ENCODE measurements at regions not wholly inside any gene's neighbourhood (a gene's known extent, or its start where the extent isn't known, plus 50 kb on each side); places are given as distances from the start of the nearest gene placed in this dataset.
A peak's percentile ranks its signal among the peaks of the same experiment; 100 is the strongest.

DNA sequence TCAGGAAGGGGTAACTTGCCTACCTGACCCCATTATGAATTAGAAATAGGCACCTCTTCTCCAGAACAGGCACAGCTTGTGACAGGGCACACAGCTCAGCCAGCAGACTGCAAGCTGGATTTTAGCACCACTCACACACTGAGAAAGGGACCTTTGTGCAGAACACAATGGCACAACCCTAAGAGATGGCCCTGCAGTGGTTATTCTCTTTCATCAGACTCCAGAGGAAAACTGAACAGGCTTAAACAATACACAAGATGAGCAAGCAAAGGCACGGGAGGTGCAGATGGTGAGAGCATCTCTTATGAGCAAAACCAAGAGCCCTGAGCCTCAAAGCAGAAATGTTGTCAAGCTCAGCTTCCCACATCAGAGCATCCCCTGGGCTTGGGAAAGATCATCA lies 93.8 kb upstream of the LRRC55 start:
- no peaks in the 10 kb centered on the region; the same call in 1 of the 2 replicates for H3K27me3 ChIP-seq (replicated peaks)
- H3K36me3 ChIP-seq: no peaks in the 10 kb centered on the region
- H3K9me3 ChIP-seq (replicated peaks): no peaks in the 10 kb centered on the region
- H3K27ac ChIP-seq: no peak overlapping the region
- no peaks in the 10 kb centered on the region for H3K4me1 ChIP-seq (replicated peaks)
- no peak for DNase-seq (ENCODE audit: low read depth in 1 of 2, low spot score in 2 of 2)
- H3K4me3 ChIP-seq: no peak overlapping the region

- H3K4me3 ChIP-seq: no peak overlapping the region
- 0 out of 2 replicates have a peak, but pooled peaks cover 6% of the 10 kb centered on the region for H3K4me1 ChIP-seq (replicated peaks)
- H3K36me3 ChIP-seq: no peaks in the 10 kb centered on the region
- H3K27me3 ChIP-seq (replicated peaks): no peaks in the 10 kb centered on the region; the same call in 1 of the 2 replicates
- DNase-seq (ENCODE audit: low read depth in 1 of 2, low spot score in 2 of 2): no peak
- H3K9me3 ChIP-seq (replicated peaks): no peaks in the 10 kb centered on the region
- no peak overlapping the region for H3K27ac ChIP-seq
These were observed 89.6 kb upstream of the LRRC55 start for GRCh38 chr11:57092028-57092698.

- H3K9me3 ChIP-seq (replicated peaks): no peaks in the 10 kb centered on the region
- 0 out of 2 replicates have a peak, but pooled peaks cover 6% of the 10 kb centered on the region for H3K4me1 ChIP-seq (replicated peaks)
- peak in 1 of 2 experiments; percentile 5 for DNase-seq (ENCODE audit: low read depth in 1 of 2, low spot score in 2 of 2)
- H3K27ac ChIP-seq: no peak overlapping the region
- no peak overlapping the region for H3K4me3 ChIP-seq
- H3K27me3 ChIP-seq (replicated peaks): no peaks in the 10 kb centered on the region; the same call in 1 of the 2 replicates
- no peaks in the 10 kb centered on the region for H3K36me3 ChIP-seq
These were observed 87.4 kb upstream of the LRRC55 start for GRCh38 chr11:57094181-57094935.

DNA sequence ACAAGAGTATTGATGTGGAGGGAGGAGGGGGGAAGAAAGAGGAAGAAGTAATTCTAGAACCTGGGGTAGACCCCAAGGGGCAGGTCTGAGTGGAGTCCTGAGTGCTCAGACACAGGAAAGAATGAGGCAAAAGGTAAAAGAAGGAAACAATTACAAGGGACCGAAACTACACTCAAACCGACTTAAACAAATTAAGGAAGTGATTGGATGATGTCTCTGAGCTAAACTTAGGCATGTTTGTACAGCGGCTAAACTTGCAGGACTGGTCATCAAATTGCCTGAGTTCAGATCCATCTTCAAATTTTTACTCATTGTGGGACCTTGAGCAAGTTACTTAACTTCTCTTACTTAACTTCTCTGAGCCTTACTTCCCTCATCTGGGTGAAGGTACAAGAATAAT lies 86.3 kb upstream of the LRRC55 start:
- no peak for DNase-seq (ENCODE audit: low read depth in 1 of 2, low spot score in 2 of 2)
- H3K4me1 ChIP-seq (replicated peaks): 0 out of 2 replicates have a peak, but pooled peaks cover 6% of the 10 kb centered on the region
- no peak overlapping the region for H3K4me3 ChIP-seq
- no peaks in the 10 kb centered on the region; the same call in 1 of the 2 replicates for H3K27me3 ChIP-seq (replicated peaks)
- no peak overlapping the region for H3K27ac ChIP-seq
- no peaks in the 10 kb centered on the region for H3K36me3 ChIP-seq
- H3K9me3 ChIP-seq (replicated peaks): no peaks in the 10 kb centered on the region

- H3K4me1 ChIP-seq (replicated peaks): 0 out of 2 replicates have a peak, but pooled peaks cover 6% of the 10 kb centered on the region
- DNase-seq (ENCODE audit: low read depth in 1 of 2, low spot score in 2 of 2): no peak
- H3K9me3 ChIP-seq (replicated peaks): no peaks in the 10 kb centered on the region
- no peaks in the 10 kb centered on the region; the same call in 1 of the 2 replicates for H3K27me3 ChIP-seq (replicated peaks)
- no peak overlapping the region for H3K27ac ChIP-seq
- no peaks in the 10 kb centered on the region for H3K36me3 ChIP-seq
- no peak overlapping the region for H3K4me3 ChIP-seq
These were observed 85.9 kb upstream of the LRRC55 start for GRCh38 chr11:57095896-57096295.

GRCh38 chr11:57097149-57097548 lies 84.6 kb upstream of the LRRC55 start:
- no peak overlapping the region for H3K4me3 ChIP-seq
- H3K4me1 ChIP-seq (replicated peaks): 0 out of 2 replicates have a peak, but pooled peaks cover 6% of the 10 kb centered on the region
- no peak overlapping the region for H3K27ac ChIP-seq
- H3K9me3 ChIP-seq (replicated peaks): no peaks in the 10 kb centered on the region
- DNase-seq (ENCODE audit: low read depth in 1 of 2, low spot score in 2 of 2): no peak
- no peaks in the 10 kb centered on the region; the same call in 1 of the 2 replicates for H3K27me3 ChIP-seq (replicated peaks)
- no peaks in the 10 kb centered on the region for H3K36me3 ChIP-seq

- Histone ChIP-seq H3K27me3 (replicated peaks) (no peaks in the 10 kb centered on the region; the same call in 1 of the 2 replicates), H3K36me3 (no peaks in the 10 kb centered on the region), H3K27ac (no peak overlapping the region), H3K9me3 (replicated peaks) (no peaks in the 10 kb centered on the region), H3K4me1 (replicated peaks) (0 out of 2 replicates have a peak, but pooled peaks cover 6% of the 10 kb centered on the region), H3K4me3 (no peak overlapping the region)
- DNase-seq (ENCODE audit: low read depth in 1 of 2, low spot score in 2 of 2): no peak
These were observed 83.6 kb upstream of the LRRC55 start for GRCh38 chr11:57098191-57098590.

- H3K4me3 ChIP-seq: no peak overlapping the region
- H3K36me3 ChIP-seq: no peaks in the 10 kb centered on the region
- H3K4me1 ChIP-seq (replicated peaks): no peaks in the 10 kb centered on the region
- no peak for DNase-seq (ENCODE audit: low read depth in 1 of 2, low spot score in 2 of 2)
- H3K9me3 ChIP-seq (replicated peaks): no peaks in the 10 kb centered on the region
- H3K27me3 ChIP-seq (replicated peaks): no peaks in the 10 kb centered on the region; the same call in 1 of the 2 replicates
- no peak overlapping the region for H3K27ac ChIP-seq
These were observed 81.0 kb upstream of the LRRC55 start for GRCh38 chr11:57100638-57101331.

DNA sequence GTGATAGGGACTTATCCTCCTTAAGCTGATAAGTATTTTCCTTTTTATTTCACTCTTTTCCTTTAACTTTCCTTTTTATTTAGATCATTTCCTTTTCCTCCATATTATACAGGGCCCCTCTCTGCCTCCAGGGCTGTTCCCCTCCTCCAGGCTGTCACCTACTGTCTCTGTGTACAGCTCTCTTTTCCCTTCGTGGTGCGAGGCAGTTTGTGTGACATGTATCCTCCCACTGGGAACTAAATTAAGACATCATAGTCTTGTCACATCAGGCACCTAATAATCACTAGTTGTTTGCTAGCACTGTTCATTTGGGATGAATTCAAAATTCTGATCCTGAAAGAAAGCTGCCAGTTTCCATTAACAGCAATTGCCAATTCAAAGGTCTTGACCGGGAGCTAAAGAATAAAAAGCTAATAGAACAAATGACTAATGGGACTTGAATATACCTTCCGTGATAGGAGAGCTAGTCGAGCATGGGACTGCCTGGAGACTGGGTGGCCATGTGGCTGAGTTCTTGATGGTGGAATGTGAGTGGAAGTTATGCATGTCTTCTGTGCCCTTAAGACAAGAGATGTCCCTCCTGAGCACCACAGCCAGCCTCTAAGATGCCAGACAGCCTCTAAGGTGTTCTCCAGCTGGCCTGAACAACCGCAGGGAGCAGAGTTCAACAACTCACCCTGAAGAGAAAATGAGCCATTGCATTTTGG lies 77.7 kb upstream of the LRRC55 start:
- H3K4me1 ChIP-seq (replicated peaks): no peaks in the 10 kb centered on the region
- H3K27me3 ChIP-seq (replicated peaks): no peaks in the 10 kb centered on the region
- H3K4me3 ChIP-seq: no peak overlapping the region
- DNase-seq (ENCODE audit: low read depth in 1 of 2, low spot score in 2 of 2): no peak
- no peaks in the 10 kb centered on the region for H3K36me3 ChIP-seq
- no peak overlapping the region for H3K27ac ChIP-seq
- no peaks in the 10 kb centered on the region for H3K9me3 ChIP-seq (replicated peaks)

DNA sequence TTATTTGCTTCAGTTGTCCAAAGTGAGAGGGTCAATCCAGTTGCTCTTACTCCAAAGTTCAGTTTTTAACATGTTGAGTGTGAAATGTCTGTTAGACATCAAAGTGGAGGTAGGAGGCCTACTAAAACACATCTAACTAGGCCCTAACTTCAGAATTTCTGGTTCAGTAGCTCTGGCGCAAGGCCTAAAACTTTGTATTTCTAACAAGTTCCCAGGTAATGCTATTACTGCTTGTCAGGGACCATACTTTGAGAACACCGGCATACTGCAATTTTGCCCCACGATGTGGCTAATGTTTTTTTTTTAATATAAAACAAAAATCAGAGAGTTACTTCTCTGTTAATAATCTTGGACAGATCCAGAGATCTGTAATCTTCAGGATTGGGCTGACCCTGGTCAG lies 72.4 kb upstream of the LRRC55 start:
- H3K4me3 ChIP-seq: no peak overlapping the region
- no peaks in the 10 kb centered on the region for H3K36me3 ChIP-seq
- H3K27ac ChIP-seq: no peak overlapping the region
- DNase-seq (ENCODE audit: low read depth in 1 of 2, low spot score in 2 of 2): no peak
- no peaks in the 10 kb centered on the region for H3K4me1 ChIP-seq (replicated peaks)
- no peaks in the 10 kb centered on the region for H3K9me3 ChIP-seq (replicated peaks)
- no peaks in the 10 kb centered on the region for H3K27me3 ChIP-seq (replicated peaks)

GRCh38 chr11:57111619-57112018 lies 70.1 kb upstream of the LRRC55 start:
- H3K4me3 ChIP-seq: no peak overlapping the region
- no peak overlapping the region for H3K27ac ChIP-seq
- H3K27me3 ChIP-seq (replicated peaks): no peaks in the 10 kb centered on the region
- H3K36me3 ChIP-seq: no peaks in the 10 kb centered on the region
- H3K4me1 ChIP-seq (replicated peaks): no peaks in the 10 kb centered on the region
- no peak for DNase-seq (ENCODE audit: low read depth in 1 of 2, low spot score in 2 of 2)
- H3K9me3 ChIP-seq (replicated peaks): no peaks in the 10 kb centered on the region

DNA sequence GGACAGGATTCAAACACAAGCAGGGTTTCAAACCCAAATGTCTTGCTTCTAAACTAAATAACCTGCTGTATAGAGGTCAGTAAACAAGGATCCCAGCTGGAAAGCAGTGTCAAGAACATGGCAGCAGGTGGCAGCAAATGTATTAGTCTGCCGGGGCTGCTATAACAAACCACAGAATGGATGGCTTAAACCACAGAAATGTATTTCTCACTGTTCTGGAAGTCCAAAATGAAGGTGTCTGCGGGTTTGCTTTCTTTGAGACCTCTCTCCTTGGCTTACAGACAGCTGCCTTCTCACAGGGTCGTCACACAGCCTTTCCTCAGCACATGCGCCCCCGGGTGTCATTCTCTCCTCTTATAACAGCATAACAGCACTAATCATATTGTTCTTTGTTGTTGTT lies 65.1 kb upstream of the LRRC55 start:
- Histone ChIP-seq H3K4me3 (no peak overlapping the region), H3K4me1 (replicated peaks) (no peaks in the 10 kb centered on the region), H3K27ac (no peak overlapping the region), H3K36me3 (no peaks in the 10 kb centered on the region), H3K9me3 (replicated peaks) (no peaks in the 10 kb centered on the region; the same call in 1 of the 2 replicates), H3K27me3 (replicated peaks) (0 out of 2 replicates have a peak, but pooled peaks cover 2% of the 10 kb centered on the region)
- peak in 1 of 2 experiments; percentile 30 for DNase-seq (ENCODE audit: low read depth in 1 of 2, low spot score in 2 of 2)
